Astrocyte (in vitro differentiated cells and primary cell): ENCODE measurements at regions not wholly inside any gene's neighbourhood (a gene's known extent, or its start where the extent isn't known, plus 50 kb on each side); places are given as distances from the start of the nearest gene placed in this dataset.
"Not testable (repeated sequence)": the region's sequence is repeated elsewhere in the genome, so short reads cannot be mapped to it uniquely, and the experiment has no call there.

Experiments used
- DNase-seq: peaks from one replicate; pipeline ENCODE4 v3.0.0-alpha.2; 2010; ENCODE audit warnings: low read depth
- FAIRE-seq: peaks from 2 replicates; lab custom pipeline; 2011; peaks lifted over from hg19 to GRCh38; lab: Jason Lieb, UNC
- H2AFZ ChIP-seq: 2 replicates; pipeline ENCODE4 v1.6.0; 2012; ENCODE audit warnings: low read depth, low read length, inconsistent platforms
- H3K27ac ChIP-seq: 2 replicates; pipeline ENCODE4 v1.5.1; 2011; ENCODE audit warnings: low read depth, low read length, inconsistent platforms
- H3K27me3 ChIP-seq: 2 replicates; pipeline ENCODE4 v1.6.0; 2011; ENCODE audit warnings: low read length, inconsistent platforms; ENCODE audit not compliant: insufficient read depth
- H3K36me3 ChIP-seq: 2 replicates; pipeline ENCODE4 v1.5.1; 2011; ENCODE audit warnings: low read length, inconsistent platforms; ENCODE audit not compliant: insufficient read depth
- H3K4me1 ChIP-seq: 2 replicates; pipeline ENCODE4 v1.5.1; 2011; ENCODE audit warnings: low read length, inconsistent platforms; ENCODE audit not compliant: insufficient read depth
- H3K4me2 ChIP-seq: 2 replicates; pipeline ENCODE4 v1.6.0; 2012; ENCODE audit warnings: low read length, inconsistent platforms
- H3K4me3 ChIP-seq: 2 replicates; pipeline ENCODE4 v1.5.1; 2011; ENCODE audit warnings: low read depth, mild to moderate bottlenecking, low read length, inconsistent platforms; ENCODE audit not compliant: insufficient read depth
- H3K79me2 ChIP-seq: 2 replicates; pipeline ENCODE4 v1.6.0; 2012; ENCODE audit warnings: mild to moderate bottlenecking, low read length, inconsistent platforms; ENCODE audit not compliant: insufficient read depth
- H3K9ac ChIP-seq: 2 replicates; pipeline ENCODE4 v1.6.0; 2012; ENCODE audit warnings: mild to moderate bottlenecking, low read length, inconsistent platforms
- H3K9me3 ChIP-seq: 2 replicates; pipeline ENCODE4 v1.5.1; 2012; ENCODE audit warnings: low read depth, mild to moderate bottlenecking, low read length, inconsistent platforms; ENCODE audit not compliant: insufficient read depth
- H4K20me1 ChIP-seq: 2 replicates; pipeline ENCODE4 v1.6.0; 2012; ENCODE audit warnings: low read length, inconsistent platforms; ENCODE audit not compliant: insufficient read depth
- H3K27ac Mint-ChIP-seq: one replicate; pipeline ENCODE4 v1.8.0; 2021; ENCODE audit warnings: mild to moderate bottlenecking, mixed read lengths; ENCODE audit not compliant: unreplicated experiment
- H3K27me3 Mint-ChIP-seq: one replicate; pipeline ENCODE4 v1.8.0; 2021; ENCODE audit warnings: low read depth, mixed read lengths; ENCODE audit not compliant: unreplicated experiment
- H3K36me3 Mint-ChIP-seq: one replicate; pipeline ENCODE4 v1.8.0; 2021; ENCODE audit warnings: low read depth, mixed read lengths; ENCODE audit not compliant: unreplicated experiment
- H3K4me1 Mint-ChIP-seq: one replicate; pipeline ENCODE4 v1.8.0; 2021; ENCODE audit warnings: low read depth, mixed read lengths; ENCODE audit not compliant: unreplicated experiment
- H3K4me3 Mint-ChIP-seq: one replicate; pipeline ENCODE4 v1.8.0; 2021; ENCODE audit warnings: mild to moderate bottlenecking, moderate library complexity, mixed read lengths; ENCODE audit not compliant: unreplicated experiment
- H3K9me3 Mint-ChIP-seq: one replicate; pipeline ENCODE4 v1.8.0; 2021; ENCODE audit warnings: mild to moderate bottlenecking, mixed read lengths; ENCODE audit not compliant: unreplicated experiment
- EZH2 ChIP-seq: IDR thresholded peaks from 2 replicates; pipeline ENCODE4 v1.6.1; 2012; ENCODE audit warnings: mild to moderate bottlenecking, low read length, inconsistent platforms; ENCODE audit not compliant: insufficient read depth
- TF ChIP-seq, protein P1 (sequence below): IDR thresholded peaks from 2 replicates; pipeline ENCODE4 v1.5.1; 2011; ENCODE audit warnings: low read depth, mild to moderate bottlenecking, inconsistent platforms, low read length, moderate library complexity; ENCODE audit not compliant: insufficient read depth

DNA sequence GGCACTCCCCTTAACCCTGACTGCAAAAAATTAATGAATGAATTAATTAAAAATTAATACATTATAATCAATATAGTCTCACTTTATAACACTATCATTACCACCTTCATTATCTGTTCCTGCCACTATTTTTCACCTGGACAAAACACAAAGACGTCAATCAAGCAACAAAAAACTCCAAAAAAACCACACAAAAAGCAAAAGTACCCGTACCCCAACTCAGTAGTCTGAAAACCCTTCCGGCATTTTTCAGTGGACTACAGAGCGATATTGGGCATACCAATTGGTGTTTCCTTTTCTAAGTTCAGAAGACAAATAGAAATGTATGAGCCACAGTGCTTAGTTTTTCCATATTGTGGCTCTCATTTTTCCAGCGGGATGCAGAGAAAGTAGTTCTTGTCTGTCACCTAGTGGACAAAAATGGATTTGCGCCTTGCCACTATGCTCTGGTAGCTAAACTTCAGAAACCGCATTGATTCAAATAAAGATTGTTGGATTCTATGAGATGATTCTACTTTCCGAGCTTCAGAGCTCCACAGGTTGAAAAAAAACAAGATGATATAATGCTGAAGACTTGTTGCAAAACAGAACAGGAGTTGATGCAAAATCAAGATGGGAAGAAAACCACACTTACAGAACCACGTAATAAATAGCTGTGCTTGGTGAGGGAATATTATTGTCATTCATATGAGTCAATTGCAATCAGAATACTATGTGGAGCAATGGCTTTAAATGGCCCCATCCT is 50.6 kb upstream of the ITGB1 start:
- H3K27ac ChIP-seq: peak overlapping the region; percentile 48
- H2AFZ ChIP-seq: no peak overlapping the region
- H3K4me1 ChIP-seq: peaks cover 49% of the 10 kb centered on the region

DNA sequence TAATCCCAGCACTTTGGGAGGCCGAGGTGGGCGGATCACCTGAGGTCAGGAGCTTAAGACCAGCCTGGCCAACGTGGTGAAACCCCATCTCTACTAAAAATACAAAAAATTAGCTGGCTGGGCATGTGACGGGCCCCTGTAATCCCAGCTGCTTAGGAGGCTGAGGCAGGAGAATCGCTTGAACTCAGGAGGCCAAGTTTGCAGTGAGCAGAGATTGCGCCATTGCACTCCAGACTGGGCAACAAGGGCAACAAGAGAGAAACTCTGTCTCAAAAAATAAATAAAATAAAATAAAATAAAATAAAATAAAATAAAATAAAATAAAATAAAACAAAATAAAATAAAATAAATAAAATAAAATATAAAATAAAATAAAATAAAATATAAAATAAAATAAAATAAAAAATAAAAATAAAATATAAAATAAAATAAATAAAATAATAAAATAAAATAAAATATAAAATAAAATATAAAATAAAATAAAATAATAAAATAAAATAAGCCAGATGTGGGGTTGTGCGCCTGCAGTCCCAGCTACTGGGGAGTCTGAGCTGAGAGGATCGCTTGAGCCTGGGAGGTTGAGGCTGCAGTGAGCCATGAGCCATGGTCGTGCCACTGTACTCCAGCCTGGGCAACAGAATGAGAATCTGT is 49.8 kb upstream of the ITGB1 start:
- peaks cover 55% of the 10 kb centered on the region for H3K4me1 Mint-ChIP-seq
- H3K4me3 Mint-ChIP-seq, FAIRE-seq, H3K9ac ChIP-seq, H3K4me2 ChIP-seq, H3K4me3 ChIP-seq, H3K27me3 ChIP-seq, H3K9me3 Mint-ChIP-seq, DNase-seq, H2AFZ ChIP-seq, H3K27ac ChIP-seq, H3K27ac Mint-ChIP-seq, H3K27me3 Mint-ChIP-seq, H3K9me3 ChIP-seq, H3K36me3 ChIP-seq, H3K36me3 Mint-ChIP-seq, H4K20me1 ChIP-seq: not testable (repeated sequence)
- H3K79me2 ChIP-seq: peaks cover 19% of the 10 kb centered on the region
- H3K4me1 ChIP-seq: peaks cover 49% of the 10 kb centered on the region

More for the DNA sequence above, 50.6 kb upstream of the ITGB1 start:
- Mint-ChIP-seq H3K27ac (peak overlapping the region; percentile 90), H3K36me3 (no peaks in the 10 kb centered on the region), H3K4me3 (peak overlapping the region; percentile 58), H3K4me1 (peaks cover 51% of the 10 kb centered on the region), H3K9me3 (no peaks in the 10 kb centered on the region), H3K27me3 (no peaks in the 10 kb centered on the region)
- Histone ChIP-seq H4K20me1 (no peaks in the 10 kb centered on the region), H3K36me3 (no peaks in the 10 kb centered on the region), H3K79me2 (peaks cover 12% of the 10 kb centered on the region), H3K27me3 (no peaks in the 10 kb centered on the region), H3K9me3 (no peaks in the 10 kb centered on the region), H3K9ac (peak overlapping the region; percentile 32), H3K4me3 (no peak overlapping the region), H3K4me2 (peak overlapping the region; percentile 74)
- TF ChIP-seq EZH2: no peak
- TF ChIP-seq, protein P1, sequence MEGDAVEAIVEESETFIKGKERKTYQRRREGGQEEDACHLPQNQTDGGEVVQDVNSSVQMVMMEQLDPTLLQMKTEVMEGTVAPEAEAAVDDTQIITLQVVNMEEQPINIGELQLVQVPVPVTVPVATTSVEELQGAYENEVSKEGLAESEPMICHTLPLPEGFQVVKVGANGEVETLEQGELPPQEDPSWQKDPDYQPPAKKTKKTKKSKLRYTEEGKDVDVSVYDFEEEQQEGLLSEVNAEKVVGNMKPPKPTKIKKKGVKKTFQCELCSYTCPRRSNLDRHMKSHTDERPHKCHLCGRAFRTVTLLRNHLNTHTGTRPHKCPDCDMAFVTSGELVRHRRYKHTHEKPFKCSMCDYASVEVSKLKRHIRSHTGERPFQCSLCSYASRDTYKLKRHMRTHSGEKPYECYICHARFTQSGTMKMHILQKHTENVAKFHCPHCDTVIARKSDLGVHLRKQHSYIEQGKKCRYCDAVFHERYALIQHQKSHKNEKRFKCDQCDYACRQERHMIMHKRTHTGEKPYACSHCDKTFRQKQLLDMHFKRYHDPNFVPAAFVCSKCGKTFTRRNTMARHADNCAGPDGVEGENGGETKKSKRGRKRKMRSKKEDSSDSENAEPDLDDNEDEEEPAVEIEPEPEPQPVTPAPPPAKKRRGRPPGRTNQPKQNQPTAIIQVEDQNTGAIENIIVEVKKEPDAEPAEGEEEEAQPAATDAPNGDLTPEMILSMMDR: peak; percentile 100
- FAIRE-seq: peak; percentile 60
- DNase-seq: peak; percentile 78
